ENCODE measurements at regions not wholly inside any gene's neighbourhood (a gene's known extent, or its start where the extent isn't known, plus 50 kb on each side); places are given as distances from the start of the nearest gene placed in this dataset.
A peak's percentile ranks its signal among the peaks of the same experiment; 100 is the strongest.

DNA sequence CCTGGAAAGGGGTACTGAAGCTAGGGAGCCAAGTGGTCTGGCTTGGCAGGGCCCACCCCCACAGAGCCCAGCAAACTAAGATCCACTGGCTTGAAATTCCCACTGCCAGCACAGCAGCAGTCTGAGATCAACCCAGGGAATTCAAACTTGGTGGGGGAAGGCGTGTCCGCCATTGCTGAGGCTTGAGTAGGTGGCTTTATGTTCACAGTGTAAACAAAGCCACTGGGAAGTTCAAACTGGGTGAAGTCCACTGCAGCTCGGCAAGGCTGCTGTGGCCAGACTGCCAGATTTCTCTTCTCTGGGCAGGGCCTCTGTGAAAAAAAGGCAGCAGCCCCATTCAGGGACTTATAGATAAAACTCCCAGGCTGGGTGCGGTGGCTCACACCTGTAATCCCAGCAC lies 58.9 kb downstream of the TFDP3 start:
- no peak for DNase-seq (ENCODE audit: extremely low spot score, unreplicated experiment)
- no peak overlapping the region for H3K4me3 Mint-ChIP-seq

GRCh38 chrX:133151336-133151735 lies 54.4 kb upstream of the USP26 start:
- DNase-seq (ENCODE audit: extremely low spot score, unreplicated experiment): no peak
- peak overlapping the region; percentile 14 for H3K27ac Mint-ChIP-seq
- H3K9me3 Mint-ChIP-seq: peaks cover 8% of the 10 kb centered on the region
- H3K36me3 Mint-ChIP-seq: no peaks in the 10 kb centered on the region
- no peaks in the 10 kb centered on the region for H3K27me3 Mint-ChIP-seq
- peaks cover 9% of the 10 kb centered on the region for H3K4me1 Mint-ChIP-seq (ENCODE audit: unreplicated experiment)
- H3K4me3 Mint-ChIP-seq: no peak overlapping the region
- TF ChIP-seq, protein P1, sequence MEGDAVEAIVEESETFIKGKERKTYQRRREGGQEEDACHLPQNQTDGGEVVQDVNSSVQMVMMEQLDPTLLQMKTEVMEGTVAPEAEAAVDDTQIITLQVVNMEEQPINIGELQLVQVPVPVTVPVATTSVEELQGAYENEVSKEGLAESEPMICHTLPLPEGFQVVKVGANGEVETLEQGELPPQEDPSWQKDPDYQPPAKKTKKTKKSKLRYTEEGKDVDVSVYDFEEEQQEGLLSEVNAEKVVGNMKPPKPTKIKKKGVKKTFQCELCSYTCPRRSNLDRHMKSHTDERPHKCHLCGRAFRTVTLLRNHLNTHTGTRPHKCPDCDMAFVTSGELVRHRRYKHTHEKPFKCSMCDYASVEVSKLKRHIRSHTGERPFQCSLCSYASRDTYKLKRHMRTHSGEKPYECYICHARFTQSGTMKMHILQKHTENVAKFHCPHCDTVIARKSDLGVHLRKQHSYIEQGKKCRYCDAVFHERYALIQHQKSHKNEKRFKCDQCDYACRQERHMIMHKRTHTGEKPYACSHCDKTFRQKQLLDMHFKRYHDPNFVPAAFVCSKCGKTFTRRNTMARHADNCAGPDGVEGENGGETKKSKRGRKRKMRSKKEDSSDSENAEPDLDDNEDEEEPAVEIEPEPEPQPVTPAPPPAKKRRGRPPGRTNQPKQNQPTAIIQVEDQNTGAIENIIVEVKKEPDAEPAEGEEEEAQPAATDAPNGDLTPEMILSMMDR (conservative IDR thresholded peaks at IDR 0.05): no peak

More for the DNA sequence above, 58.9 kb downstream of the TFDP3 start:
- Mint-ChIP-seq H3K4me1 (ENCODE audit: unreplicated experiment) (no peaks in the 10 kb centered on the region), H3K36me3 (no peaks in the 10 kb centered on the region), H3K9me3 (peaks cover 4% of the 10 kb centered on the region), H3K27me3 (no peaks in the 10 kb centered on the region), H3K27ac (no peak overlapping the region)
- TF ChIP-seq, protein P1 (conservative IDR thresholded peaks at IDR 0.05): no peak

- Mint-ChIP-seq H3K9me3 (peaks cover 7% of the 10 kb centered on the region), H3K4me3 (no peak overlapping the region), H3K36me3 (no peaks in the 10 kb centered on the region)
Measured at GRCh38 chrX:133150730-133151129, 53.8 kb upstream of the USP26 start.

More at GRCh38 chrX:133150730-133151129, 53.8 kb upstream of the USP26 start:
- no peak for DNase-seq (ENCODE audit: extremely low spot score, unreplicated experiment)
- Mint-ChIP-seq H3K27me3 (no peaks in the 10 kb centered on the region), H3K27ac (peak overlapping the region; percentile 14), H3K4me1 (ENCODE audit: unreplicated experiment) (peaks cover 9% of the 10 kb centered on the region)
- TF ChIP-seq, protein P1 (conservative IDR thresholded peaks at IDR 0.05): no peak
